Stimulated activated CD4-positive, alpha-beta T cell treated with anti-CD3 and anti-CD28 coated beads, Interleukin-4, amount 100 ng/mL, for 4 hours (primary cell): ENCODE measurements at regions not wholly inside any gene's neighbourhood (a gene's known extent, or its start where the extent isn't known, plus 50 kb on each side); places are given as distances from the start of the nearest gene placed in this dataset.
"Not testable (repeated sequence)": the region's sequence is repeated elsewhere in the genome, so short reads cannot be mapped to it uniquely, and the experiment has no call there.

ENCODE experiments used
- DNase-seq, 2 experiments: peaks; one replicate each; pipeline ENCODE4 v3.0.0-alpha.2; 2020

DNA sequence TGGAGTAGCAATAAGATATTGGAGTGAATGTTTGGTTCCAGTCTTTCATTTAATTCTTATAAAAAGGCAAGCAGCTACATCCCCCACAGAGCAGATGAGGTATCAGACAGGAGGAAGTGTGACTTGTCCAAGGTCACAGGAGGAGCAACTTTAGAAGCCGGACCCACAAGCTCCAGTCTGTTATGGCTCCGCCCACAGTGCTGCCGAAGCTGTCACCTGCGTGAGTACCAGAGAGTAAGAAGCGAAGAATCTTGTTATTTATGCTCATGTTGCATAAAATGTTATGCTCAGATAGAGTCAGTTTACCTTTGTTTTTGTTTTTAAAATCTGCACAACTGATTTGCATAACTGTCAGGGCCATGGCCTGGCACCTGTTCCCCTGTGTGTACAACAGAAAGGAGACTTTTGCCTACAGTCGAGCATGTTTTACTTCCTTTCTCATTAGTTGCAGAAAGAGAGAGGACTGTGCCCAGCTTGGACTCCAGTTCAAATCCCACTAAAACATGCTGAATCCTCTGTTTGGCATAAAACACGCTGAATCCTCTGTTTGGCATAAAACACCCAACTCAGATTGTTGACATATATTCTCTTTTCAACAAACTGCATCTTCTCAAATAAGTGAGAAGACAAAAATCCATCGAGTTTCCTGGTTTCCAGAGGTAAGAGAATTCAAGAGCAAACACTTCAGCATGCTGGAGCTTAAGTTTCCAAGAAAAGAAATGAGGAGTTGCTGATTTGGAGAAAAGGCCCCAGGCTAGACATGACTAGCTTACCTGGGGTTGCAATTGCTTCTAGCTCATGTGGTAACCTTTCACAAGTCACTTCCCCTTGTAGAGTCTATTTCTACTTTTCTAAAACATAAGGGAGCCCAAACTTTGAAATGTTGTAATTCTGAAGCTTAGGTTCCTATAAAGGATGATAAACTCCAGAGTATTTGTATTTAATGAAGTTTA is 409.8 kb upstream of the ZMIZ1 start:
- no peak for DNase-seq

DNA sequence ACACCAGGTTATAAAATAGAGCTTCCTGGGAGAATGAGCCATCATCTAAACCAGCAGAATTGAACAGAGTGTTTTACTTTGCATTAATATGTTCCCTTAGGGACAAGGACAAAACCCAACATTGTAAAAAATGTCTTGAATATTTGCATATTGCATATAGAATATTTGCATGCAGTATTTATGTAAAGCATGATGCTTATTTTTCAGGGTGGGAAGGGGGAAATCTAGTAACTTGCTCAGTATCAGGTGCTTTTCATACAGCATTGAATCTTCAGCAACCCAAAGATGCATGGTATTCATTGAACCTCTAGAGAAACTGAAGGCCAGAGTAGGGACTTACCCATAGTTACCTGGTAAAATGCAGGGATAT is 409.2 kb upstream of the ZMIZ1 start:
- no peak for DNase-seq

DNA sequence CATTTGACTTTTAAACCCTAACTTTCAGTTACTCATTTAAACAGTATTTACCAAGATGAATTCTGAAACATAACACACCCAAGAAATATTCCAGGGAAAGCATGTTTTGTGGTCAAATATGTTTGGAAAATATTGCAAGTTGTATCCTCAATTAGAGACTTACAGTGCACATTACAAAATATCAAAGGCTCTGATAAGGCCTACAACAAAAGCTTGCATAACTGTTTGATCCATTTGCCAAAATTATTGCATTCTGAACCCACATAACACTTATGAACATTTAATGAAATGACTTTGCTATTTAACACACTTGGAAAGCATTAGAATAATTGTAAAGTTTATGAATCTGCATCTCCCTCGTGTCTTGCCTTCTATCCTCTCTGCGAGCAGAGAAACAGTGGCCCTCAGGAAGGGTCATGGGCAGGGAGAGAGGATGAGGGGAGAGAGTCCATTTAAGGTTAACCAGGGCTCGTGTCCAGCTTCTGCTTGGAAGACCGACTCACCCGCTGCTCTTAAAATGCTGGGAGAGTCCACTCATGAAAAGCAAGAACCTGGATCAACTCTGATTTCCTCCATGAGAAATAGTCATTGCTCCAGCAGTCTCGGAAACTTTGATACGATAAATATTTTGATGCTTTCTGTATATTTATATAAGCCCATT is 408.2 kb upstream of the ZMIZ1 start:
- no peak for DNase-seq

DNA sequence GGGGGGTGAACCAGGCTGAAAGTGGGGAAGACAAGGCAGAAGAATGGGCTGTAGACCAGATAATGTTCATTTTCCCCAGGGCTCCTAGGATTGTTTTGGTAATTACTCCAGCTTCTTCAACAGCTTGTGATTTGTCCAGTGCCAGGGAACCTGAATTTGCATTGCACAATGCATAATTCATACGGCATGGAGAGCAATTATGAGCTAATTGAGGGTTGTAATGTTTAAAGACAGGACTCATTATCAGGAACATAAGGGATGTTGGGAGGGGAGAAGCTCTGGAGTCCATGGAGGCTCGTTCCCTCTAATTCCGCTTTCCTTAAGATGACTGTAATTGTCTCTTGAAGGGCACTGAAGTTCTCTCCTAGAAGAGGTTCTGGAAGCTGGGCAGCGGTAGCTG is 405.0 kb upstream of the ZMIZ1 start:
- DNase-seq: no peak

DNA sequence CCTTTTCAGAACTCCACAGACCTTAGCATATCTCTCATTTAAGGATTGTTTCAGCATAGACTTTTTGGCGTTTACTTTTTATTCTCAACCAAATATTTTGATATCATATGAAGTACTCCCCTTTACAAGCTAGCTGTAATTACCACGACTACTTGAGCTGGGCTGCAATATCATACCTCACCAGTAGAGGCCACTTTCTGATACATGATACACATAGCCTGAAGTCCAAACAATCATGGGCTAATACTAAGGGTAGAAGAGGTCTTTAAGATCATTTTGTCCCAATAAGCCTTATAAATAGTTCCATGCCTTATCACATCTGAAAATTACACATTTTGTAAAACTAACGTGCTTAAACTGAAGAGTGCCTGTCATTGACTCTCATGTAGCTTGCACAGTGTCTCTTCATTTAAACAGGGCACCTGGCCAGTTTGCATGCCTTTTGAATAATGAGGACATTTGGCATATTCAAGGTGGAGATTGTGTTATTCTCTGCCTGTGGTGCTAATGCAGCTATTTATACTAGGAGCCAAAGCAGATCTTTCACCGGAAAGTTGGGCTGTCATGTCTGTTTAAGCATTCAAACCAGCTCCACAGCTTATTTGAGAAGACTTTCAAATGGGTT is 403.7 kb upstream of the ZMIZ1 start:
- no peak for DNase-seq

DNA sequence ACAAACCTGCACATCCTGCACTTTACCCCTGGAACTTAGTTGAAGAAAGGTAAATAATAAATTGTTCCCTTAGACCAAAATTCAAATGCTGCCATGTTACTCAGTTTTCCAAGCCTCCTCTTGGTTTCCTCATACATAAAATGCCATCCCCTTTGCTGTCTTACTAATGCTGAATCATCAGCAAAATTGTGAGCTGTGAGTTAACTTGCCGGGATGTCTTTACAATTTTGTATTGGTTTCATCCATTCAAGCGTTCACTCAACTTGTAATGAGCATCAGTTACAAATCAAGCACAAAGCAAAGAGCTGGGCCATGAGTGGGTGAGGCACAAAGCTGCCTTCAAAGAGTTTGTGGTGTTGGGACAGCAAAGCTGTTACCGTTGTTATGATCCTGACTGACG is 395.8 kb upstream of the ZMIZ1 start:
- DNase-seq: no peak

DNA sequence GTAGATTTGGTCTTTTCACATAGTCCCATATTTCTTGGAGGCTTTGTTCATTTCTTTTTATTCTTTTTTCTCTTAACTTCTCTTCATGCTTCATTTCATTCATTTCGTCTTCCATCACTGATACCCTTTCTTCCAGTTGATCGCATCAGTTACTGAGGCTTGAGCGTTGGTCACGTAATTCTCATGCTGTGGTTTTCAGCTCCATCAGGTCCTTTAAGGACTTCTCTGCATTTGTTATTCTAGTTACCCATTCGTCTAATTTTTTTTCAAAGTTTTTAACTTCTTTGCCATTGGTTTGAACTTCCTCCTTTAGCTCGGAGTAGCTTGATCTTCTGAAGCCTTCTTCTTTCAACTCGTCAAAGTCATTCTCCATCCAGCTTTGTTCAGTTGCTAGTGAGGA is 387.6 kb upstream of the ZMIZ1 start:
- DNase-seq: not testable (repeated sequence)

DNA sequence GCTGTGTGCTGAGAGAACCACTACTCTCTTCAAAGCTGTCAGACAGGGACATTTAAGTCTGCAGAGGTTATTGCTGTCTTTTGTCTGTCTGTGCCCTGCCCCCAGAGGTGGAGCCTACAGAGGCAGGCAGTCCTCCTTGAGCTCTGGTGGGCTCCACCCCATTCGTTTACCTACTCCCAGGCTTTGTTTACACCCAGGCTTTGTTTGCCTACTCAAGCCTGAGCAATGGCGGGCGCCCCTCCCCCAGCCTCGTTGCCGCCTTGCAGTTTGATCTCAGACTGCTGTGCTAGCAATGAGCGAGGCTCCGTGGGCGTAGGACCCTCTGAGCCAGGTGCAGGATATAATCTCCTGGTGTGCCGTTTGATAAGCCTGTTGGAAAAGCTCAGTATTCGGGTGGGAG is 386.8 kb upstream of the ZMIZ1 start:
- not testable (repeated sequence) for DNase-seq

DNA sequence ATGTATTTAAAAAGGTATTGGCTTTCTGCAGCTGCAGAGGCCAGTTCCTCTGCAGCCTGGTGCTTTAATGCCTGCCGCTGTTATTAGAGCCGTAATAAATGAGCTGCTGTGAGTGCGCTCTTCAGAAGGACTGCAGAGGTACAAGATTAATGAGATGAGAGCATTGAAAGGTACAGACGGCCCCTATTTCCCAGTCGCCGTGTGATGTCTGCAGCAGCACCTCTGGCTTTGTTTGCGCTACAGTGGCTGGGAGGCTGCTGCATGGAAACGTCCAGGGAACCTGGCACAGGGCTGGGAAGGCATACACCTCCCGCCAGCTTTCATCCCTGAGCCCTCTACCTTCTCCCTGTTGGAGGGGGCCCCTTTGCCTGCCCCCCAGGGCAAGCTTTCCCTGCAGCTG is 383.8 kb upstream of the ZMIZ1 start:
- no peak for DNase-seq

DNA sequence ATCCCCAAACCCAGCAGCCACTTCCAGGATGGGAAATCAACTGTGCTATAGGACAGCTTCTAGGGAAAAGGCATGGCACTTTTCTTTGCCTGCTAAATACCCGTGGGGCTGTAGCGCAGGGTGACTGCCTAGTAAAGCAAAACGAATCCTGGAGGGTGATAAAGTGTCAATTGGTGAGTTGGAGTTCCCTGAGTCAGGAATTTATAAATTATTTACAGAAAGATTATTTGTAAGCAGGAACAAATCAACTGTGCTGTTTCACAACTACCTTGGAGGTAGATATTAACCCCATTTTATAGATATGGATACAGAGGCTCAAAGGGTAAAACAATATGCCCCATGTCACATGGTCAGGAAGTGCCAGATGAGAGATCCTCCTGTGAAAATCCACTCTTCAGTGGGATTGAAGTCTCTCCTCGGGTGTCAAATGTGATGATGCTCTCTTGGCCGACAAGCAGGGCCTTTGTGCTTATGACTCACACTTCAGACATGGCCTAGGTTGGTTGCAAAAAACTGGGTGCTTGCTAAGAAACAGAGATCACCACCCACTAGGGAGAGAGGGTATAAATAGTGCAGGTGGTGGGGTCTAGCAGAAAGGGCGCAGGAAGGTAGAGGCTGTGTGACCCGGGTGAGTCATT is 383.2 kb upstream of the ZMIZ1 start:
- no peak for DNase-seq

DNA sequence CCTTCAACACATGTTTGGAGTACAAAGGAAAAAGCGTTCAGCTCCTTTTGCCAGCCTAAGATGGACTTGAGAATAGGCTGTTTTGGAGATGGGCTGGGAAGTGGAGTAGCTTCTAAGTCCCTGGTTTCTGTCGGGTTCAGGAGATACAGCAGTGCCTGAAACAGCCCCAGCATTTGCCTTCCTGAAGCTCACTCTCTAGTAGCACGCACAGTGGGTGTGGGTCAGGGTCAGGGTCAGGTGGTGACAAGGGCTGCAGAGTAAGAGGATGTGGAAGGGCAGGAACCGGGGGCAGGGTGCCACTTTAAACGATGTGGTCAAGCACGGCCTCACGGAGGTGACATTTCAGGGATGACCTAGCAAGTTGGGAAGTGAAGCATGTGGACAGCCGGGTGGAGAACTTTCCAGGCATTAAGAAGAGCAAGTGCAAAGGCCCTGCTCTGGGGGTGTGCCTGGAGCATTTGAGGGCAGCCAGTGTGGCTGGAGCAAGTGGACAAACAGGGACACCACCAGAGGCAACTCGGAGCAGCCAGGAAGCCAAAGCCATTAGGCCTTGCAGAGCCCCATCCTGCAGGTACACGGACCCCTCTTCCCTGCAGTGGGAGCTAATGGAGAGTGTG is 382.2 kb upstream of the ZMIZ1 start:
- no peak for DNase-seq

DNA sequence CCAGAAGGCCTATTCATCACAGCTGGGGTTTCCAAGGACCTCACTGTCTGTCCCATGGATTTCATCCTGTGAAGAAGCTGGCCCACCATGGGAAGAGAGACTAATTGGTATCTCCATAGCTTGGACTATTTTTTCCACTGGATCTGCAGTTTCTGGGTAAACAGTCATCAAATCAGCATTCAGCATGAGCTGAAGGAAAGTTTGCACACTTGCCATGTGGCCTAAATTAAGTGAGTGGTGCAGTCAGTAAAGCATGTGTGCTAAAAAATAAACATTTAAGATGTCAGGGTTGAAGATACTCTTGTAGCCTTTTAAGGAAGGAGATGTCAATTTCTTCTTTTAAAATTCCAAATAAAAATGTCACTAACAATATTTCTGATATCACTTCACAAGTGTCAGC is 381.1 kb upstream of the ZMIZ1 start:
- no peak for DNase-seq

DNA sequence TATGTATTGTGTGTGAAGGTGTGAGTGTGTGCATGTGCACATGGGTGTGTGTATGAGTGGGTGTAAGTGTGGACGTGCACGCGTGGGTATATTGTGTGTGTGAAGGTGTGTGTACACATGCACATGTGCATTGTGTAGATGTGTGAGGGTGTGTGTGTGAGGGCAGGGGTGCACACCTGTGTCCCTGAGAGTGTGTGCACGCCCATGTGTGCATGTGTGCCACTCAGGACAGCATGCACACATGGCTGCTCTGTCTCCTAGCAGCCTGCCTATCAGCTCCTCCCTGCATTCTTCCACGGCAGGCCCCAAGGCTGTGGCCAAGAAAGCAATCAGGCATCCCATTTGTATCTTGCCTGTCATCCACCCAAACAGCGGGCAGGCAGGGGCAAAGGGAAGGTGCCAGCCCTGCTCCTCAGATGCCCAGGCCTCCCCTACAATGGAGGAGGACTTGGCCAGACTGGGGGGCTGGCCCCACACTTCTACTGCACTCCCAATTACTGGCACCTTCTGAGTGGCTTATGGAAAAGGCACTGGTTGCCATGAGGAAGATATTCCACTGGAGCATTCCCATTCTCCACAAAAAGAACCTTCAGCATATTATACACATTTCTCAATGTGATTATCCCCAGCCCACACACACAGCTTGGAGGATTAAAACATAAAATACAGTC is 380.4 kb upstream of the ZMIZ1 start:
- no peak for DNase-seq

DNA sequence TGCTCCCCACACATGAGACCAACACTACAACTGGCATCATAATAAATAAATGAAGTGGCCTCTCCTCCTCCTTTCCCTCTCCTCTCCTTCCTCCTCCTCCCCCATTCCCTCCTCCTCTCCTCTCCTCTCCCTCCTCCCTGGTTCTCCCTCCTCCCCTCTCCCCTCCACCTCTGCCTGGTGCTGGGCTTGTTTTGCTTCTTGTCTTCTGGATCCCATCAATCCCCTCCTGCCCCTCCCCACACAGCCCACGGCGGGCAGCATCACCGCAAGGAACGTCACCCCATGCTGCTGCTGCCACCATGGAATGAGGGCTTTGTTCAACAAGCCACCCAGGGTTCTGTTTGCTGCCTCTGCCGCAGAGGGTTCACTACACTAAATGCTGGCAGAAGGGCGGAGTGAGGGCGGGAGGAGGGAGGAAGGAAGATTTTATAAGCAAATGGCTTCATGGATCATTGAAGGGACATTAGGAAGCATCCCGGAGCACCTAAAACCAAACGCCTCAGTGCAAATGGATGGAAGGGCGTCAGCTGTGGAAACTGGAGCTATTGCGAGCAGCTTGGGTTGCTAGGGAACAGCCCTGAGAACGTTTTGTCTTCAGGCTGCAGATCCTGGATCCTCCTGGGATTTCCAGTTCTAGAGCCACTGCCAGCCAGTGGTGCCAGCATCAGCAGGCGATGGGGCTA is 379.7 kb upstream of the ZMIZ1 start:
- no peak for DNase-seq

DNA sequence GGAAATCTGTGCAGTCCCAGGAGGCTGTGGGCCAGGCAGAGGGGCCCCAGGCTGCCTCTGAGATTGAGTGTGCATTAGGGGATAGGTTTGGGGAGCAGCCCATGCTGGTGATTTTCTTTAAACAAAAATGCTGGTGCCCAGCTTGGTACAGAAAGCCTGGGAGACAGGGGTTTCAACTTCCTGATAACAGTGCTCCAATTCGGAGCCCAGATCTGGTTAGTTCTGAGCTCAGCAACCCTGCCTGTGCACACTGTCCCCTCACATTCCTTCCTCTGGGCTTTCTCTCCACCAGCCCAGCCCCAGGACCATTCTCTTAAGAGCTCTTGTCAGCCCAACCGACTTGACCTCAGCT is 379.2 kb upstream of the ZMIZ1 start:
- DNase-seq: no peak

DNA sequence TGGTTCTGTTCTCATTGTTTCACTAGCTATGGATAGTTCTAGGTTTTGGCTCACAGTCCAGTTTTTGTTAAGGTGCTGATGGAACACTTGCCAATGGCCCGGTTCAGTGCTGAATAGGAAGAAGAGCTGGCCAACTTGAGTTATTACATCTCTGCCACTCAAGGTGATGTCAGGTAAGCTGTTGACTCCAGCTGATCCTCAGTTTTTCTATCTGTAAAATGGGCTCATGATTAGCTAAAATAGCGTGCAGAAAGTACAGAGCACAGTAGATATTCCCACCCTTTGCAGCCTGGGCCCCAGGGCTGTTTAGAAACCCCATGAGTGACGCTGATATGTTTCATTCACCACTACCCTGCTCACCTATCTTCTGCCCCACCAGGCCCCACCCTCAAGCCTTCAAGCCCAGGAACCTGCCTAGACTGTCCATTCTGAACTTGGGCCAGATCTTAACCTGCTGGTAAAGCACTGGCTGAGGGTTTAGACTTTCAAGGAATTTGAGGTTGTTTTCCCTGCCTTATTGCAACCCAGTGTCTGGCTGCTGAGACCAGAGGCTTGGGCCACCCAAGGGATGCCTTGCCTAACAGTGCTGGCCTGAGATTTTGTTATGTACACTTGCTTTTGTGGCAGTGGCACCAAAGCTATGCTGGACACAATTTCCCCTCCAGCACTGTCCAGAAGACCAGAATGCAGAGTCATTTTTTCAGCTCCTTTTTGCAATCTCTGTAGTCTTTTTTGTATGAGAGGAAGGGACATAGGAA is 378.2 kb upstream of the ZMIZ1 start:
- no peak for DNase-seq

DNA sequence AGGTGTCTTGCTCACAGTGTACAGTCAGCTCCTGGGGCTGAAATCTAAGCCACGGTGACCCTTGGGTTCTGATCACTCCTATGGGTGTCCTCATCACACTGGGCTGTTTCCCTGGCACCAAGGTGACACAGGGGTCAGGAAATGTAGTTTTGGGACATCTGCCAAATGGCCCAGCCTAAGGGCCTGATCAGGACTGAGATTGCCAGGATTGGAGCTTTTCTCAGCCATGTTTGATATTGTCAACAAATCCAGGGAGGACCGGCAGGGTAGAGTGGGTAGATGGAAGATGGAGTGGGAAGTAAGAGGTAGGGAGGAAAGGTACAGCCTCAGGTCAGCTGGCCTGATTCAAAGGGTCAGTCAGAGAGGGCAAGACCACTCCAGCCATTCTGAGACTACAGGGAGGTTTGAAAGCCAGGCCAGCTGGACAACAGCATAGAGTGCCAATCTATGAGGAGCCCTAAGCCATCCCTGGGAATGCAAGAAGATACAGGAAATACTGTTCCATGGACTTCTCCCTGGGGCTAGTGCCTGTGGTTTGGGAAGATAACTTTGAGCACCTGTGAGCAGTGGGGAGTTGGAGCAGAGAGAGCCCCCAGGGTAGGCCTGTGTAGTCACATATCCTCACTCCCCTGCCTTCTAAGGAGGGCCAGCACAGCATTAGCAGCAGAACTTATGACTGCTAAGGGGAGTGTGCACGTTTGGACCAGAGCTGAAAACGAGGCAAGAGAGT is 377.3 kb upstream of the ZMIZ1 start:
- DNase-seq: no peak

DNA sequence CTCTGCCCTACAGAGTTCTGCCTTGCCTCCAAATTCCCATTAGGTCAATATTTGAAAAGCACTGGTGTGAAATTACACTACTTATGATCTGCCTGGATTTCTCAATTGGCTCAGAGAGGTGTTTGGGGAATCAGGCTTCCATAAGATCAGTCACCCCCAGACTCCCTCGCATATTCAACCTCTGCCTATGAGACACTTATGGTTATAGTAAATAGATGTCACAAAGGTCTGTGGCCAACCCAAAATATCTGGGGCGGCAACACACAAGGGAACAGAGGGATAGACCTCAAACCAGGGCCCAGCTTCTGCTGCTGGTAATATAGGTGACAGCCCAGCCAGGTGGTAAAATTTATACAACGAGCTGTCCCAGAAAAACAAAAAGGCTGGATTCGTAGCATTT is 376.7 kb upstream of the ZMIZ1 start:
- no peak for DNase-seq

DNA sequence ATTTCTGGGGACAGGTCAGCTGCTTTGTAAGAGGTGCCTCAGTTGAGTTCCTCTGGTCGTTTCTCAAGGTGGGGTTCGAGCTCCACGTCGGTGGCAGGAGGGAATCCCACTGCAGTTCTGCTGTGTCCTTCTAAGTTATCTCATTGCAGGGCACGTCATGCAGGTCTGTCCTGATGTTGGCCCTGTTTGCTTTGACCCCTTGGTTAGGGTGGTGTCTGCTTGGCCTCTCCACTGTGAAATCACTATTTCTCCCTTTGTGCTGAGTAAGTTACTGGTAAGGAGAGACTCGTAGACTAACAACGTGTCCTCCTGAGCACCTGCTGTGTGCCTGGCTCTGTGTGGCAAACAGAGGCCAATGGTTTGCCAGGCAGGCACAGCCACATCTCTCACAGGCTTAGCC is 372.9 kb upstream of the ZMIZ1 start:
- DNase-seq: no peak

DNA sequence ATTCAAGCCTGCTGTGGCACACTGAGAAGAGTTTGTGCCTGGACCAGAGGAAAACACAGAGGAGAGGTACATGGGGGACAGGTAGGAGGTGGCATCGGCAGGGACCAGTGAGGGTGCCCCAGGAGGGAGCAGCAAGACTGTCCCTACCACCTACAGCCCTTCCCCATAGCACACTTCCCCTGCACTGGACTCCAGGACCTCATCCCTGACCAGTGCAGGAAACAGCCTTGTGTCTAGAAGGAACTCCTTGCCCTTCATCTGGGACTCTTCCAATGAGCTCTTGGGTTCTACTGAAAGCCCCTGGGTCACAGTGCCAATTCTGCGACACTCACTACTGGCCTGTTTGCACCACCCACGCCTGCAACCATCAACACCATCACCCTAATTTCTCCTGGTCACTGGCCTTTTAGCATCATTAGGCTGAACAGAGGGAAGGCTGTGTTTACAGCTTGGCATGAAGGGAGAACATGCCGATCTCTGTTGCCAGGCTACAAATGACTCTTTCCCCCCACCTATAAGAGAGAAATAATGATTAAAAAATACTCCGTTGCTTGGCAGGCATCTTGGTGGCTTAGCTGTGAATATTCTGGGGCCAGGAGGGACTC is 371.9 kb upstream of the ZMIZ1 start:
- DNase-seq: no peak
